ENCODE measurements at regions not wholly inside any gene's neighbourhood (a gene's known extent, or its start where the extent isn't known, plus 50 kb on each side); places are given as distances from the start of the nearest gene placed in this dataset.
"Not testable (repeated sequence)": the region's sequence is repeated elsewhere in the genome, so short reads cannot be mapped to it uniquely, and the experiment has no call there.

GRCh38 chr22:49698616-49699015 lies 129.1 kb downstream of the BRD1 start:
- not testable (repeated sequence) for DNase-seq (ENCODE audit: low spot score)

- DNase-seq (ENCODE audit: low spot score): no peak
Observed at GRCh38 chr22:49697047-49697446, 130.6 kb downstream of the BRD1 start.

- no peak for DNase-seq (ENCODE audit: low spot score)
Observed at GRCh38 chr22:49694462-49695260, 133.0 kb downstream of the BRD1 start.

GRCh38 chr22:49693848-49694247 lies 133.8 kb downstream of the BRD1 start:
- no peak for DNase-seq (ENCODE audit: low spot score)

GRCh38 chr22:49693416-49693815 lies 134.3 kb downstream of the BRD1 start:
- no peak for DNase-seq (ENCODE audit: low spot score)

GRCh38 chr22:49692499-49693225 lies 135.0 kb downstream of the BRD1 start:
- DNase-seq (ENCODE audit: low spot score): no peak

GRCh38 chr22:49691256-49691655 lies 136.4 kb downstream of the BRD1 start:
- no peak for DNase-seq (ENCODE audit: low spot score)

GRCh38 chr22:49690454-49690853 lies 137.2 kb downstream of the BRD1 start:
- DNase-seq (ENCODE audit: low spot score): no peak

GRCh38 chr22:49689858-49690257 lies 137.8 kb downstream of the BRD1 start:
- no peak for DNase-seq (ENCODE audit: low spot score)

GRCh38 chr22:49689255-49689770 lies 138.4 kb downstream of the BRD1 start:
- DNase-seq (ENCODE audit: low spot score): no peak

- no peak for DNase-seq (ENCODE audit: low spot score)
Observed at GRCh38 chr22:49688516-49689254, 139.0 kb downstream of the BRD1 start.

GRCh38 chr22:49687786-49688515 lies 139.7 kb downstream of the BRD1 start:
- no peak for DNase-seq (ENCODE audit: low spot score)

GRCh38 chr22:49687333-49687732 lies 140.3 kb downstream of the BRD1 start:
- DNase-seq (ENCODE audit: low spot score): no peak

- no peak for DNase-seq (ENCODE audit: low spot score)
Observed at GRCh38 chr22:49686495-49687219, 141.0 kb downstream of the BRD1 start.

GRCh38 chr22:49685686-49686085 lies 142.0 kb downstream of the BRD1 start:
- no peak for DNase-seq (ENCODE audit: low spot score)

- no peak for DNase-seq (ENCODE audit: low spot score)
Observed at GRCh38 chr22:49685116-49685515, 142.6 kb downstream of the BRD1 start.

GRCh38 chr22:49683032-49683431 lies 144.6 kb downstream of the BRD1 start:
- no peak for DNase-seq (ENCODE audit: low spot score)

- DNase-seq (ENCODE audit: low spot score): not testable (repeated sequence)
Observed at GRCh38 chr22:49680819-49681218, 146.9 kb downstream of the BRD1 start.

GRCh38 chr22:49678842-49679170 lies 148.9 kb downstream of the BRD1 start:
- no peak for DNase-seq (ENCODE audit: low spot score)

- DNase-seq (ENCODE audit: low spot score): no peak
Observed at GRCh38 chr22:49678137-49678841, 149.4 kb downstream of the BRD1 start.

Data from umbilical cord (tissue), 1 donor.